Right forelimb (tissue), 1 donor: ENCODE measurements at regions not wholly inside any gene's neighbourhood (a gene's known extent, or its start where the extent isn't known, plus 50 kb on each side); places are given as distances from the start of the nearest gene placed in this dataset.

Experiments
- DNase-seq: peaks from one replicate; pipeline ENCODE4 v3.0.0-alpha.2; 2018

DNA sequence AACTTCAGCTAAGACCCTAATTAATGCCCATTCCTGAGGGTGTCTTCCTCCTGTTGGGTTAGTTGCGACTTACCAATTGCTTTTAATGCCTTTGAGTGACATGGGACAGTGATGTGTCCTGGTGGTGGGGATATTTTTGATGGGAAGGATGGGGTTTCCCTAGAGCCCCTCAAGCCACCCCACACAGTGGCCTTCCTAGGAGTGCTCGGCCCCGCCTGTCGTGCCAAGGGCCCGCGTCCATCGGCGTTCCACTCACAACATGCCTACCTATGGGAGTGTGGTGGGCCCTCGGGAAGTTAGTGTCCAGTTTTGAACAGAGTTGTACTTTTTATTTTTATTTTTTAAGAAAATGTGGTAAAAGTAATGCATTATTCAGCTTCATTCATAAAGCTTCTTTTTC, 50.1 kb upstream of the TSPAN2 start:
- no peak for DNase-seq
